ENCODE measurements at regions not wholly inside any gene's neighbourhood (a gene's known extent, or its start where the extent isn't known, plus 50 kb on each side); places are given as distances from the start of the nearest gene placed in this dataset.

- H2BK12ac ChIP-seq (ENCODE audit: insufficient read length, low read depth, low read length): no peak overlapping the region
- H3K9me3 ChIP-seq (ENCODE audit: control insufficient read depth, low read depth, low read length): no peaks in the 10 kb centered on the region
- no peak overlapping the region for H3K4me2 ChIP-seq (ENCODE audit: insufficient read depth, insufficient read length, low read length)
- H3K79me2 ChIP-seq (ENCODE audit: insufficient read depth, low read length): no peaks in the 10 kb centered on the region
- H3T11ph ChIP-seq (ENCODE audit: low read length): no peak overlapping the region
- peaks cover 3% of the 10 kb centered on the region in 2 experiments; a peak in 1 of 4 replicates for H3K4me1 Mint-ChIP-seq
- H3K27me3 Mint-ChIP-seq (ENCODE audit: low read depth): no peaks in the 10 kb centered on the region
- no peak overlapping the region for H2BK120ac ChIP-seq (ENCODE audit: low read depth, low read length, poor library complexity, severe bottlenecking)
- no peak for DNase-seq
- H4K5ac ChIP-seq (ENCODE audit: insufficient read length, low read depth, low read length): no peak overlapping the region
- no peaks in the 10 kb centered on the region for H4K20me1 ChIP-seq (ENCODE audit: control insufficient read depth, insufficient read depth, insufficient read length)
- TF ChIP-seq CTCF (conservative IDR thresholded peaks at IDR 0.05): no peak
- H2BK15ac ChIP-seq (ENCODE audit: low read depth, low read length): no peak overlapping the region
- H3K23ac ChIP-seq (ENCODE audit: insufficient read length, low read depth, low read length): no peak overlapping the region
- H3K27me3 ChIP-seq (ENCODE audit: insufficient read depth, low read length): no peaks in the 10 kb centered on the region
- no peak overlapping the region for H3K27ac ChIP-seq (ENCODE audit: insufficient read length, low read depth, low read length)
- no peak overlapping the region for H3K4ac ChIP-seq (ENCODE audit: low read depth, low read length)
- no peak overlapping the region for H2BK5ac ChIP-seq (ENCODE audit: insufficient read length, low read length)
- no peaks in the 10 kb centered on the region; a peak in 1 of 7 replicates for H3K36me3 Mint-ChIP-seq (ENCODE audit: insufficient read depth in 1 of 3, low read depth in 3 of 3)
- H2AK5ac ChIP-seq (ENCODE audit: insufficient read length, low read length): no peak overlapping the region
- no peak overlapping the region for H3K14ac ChIP-seq (ENCODE audit: insufficient read depth, low read length)
- H3K18ac ChIP-seq (ENCODE audit: insufficient read length, low read depth, low read length): no peak overlapping the region
- peaks cover 0 to 5% of the 10 kb centered on the region in 2 experiments; a peak in 2 of 5 replicates for H3K9me3 Mint-ChIP-seq
- no peaks in the 10 kb centered on the region for H3K79me1 ChIP-seq (ENCODE audit: insufficient read depth, low read depth, low read length, poor library complexity, severe bottlenecking)
- no peak overlapping the region for H3K4me3 Mint-ChIP-seq
- H3K23me2 ChIP-seq (ENCODE audit: insufficient read length, low read depth, low read length, poor library complexity, severe bottlenecking): no peaks in the 10 kb centered on the region
- H4K91ac ChIP-seq (ENCODE audit: insufficient read length, low read depth, low read length): no peak overlapping the region
- H3K27ac Mint-ChIP-seq: no peak overlapping the region
- no peak overlapping the region for H3K56ac ChIP-seq (ENCODE audit: insufficient read length, low read depth, low read length)
- H3K9ac ChIP-seq (ENCODE audit: extremely low read depth, insufficient read length, low read length): no peak overlapping the region
- no peak overlapping the region for H2BK20ac ChIP-seq (ENCODE audit: low read depth, low read length, poor library complexity, severe bottlenecking)
- no peak overlapping the region for H4K8ac ChIP-seq (replicated peaks; ENCODE audit: insufficient read length, low read depth, low read length)
- H3K4me1 ChIP-seq (ENCODE audit: insufficient read depth, low read length): peaks cover 4% of the 10 kb centered on the region; the same call in 1 of the 2 replicates
- no CpG with 5 or more reads among the region's 1 CpG for WGBS (ENCODE audit: extremely low coverage, insufficient read length, low lambda C conversion rate)
- H2AFZ ChIP-seq (ENCODE audit: low read length): no peak overlapping the region
These were observed 298.8 kb upstream of the LRIG3 start for GRCh38 chr12:59219148-59219547.
